Adrenal gland (tissue), 9 donors: ENCODE measurements at regions not wholly inside any gene's neighbourhood (a gene's known extent, or its start where the extent isn't known, plus 50 kb on each side); places are given as distances from the start of the nearest gene placed in this dataset.

ENCODE experiments used
- DNase-seq, 7 donors: peaks; one replicate each; pipeline ENCODE4 v3.0.0-alpha.2; 2019 to 2020
- H3K27ac ChIP-seq, 5 donors: fragments of 200-600 bp; sonication (generic) in 4 of 5; 1 replicate in 3 of 5; 2 replicates in 2 of 5; pipeline versions ENCODE4 v1.5.1 to v1.8.0; 2016 to 2020; ENCODE audit warnings: mild to moderate bottlenecking in 1 of 5
- H3K27me3 ChIP-seq: fragments of 200-600 bp; 2 replicates; pipeline ENCODE4 v1.8.0; 2021
- H3K36me3 ChIP-seq, 2 donors: fragments of 200-600 bp; replicated peaks in 1 of 2; 1 replicate in 1 of 2; 2 replicates in 1 of 2; pipeline versions ENCODE4 v1.5.1 to v1.8.0; 2018 to 2022
- H3K4me1 ChIP-seq, 2 donors: fragments of 200-600 bp; replicated peaks in 1 of 2; 1 replicate in 1 of 2; 2 replicates in 1 of 2; pipeline versions ENCODE4 v1.5.1 to v1.8.0; 2018 to 2021
- H3K4me3 ChIP-seq, 4 donors: fragments of 200-600 bp; sonication (generic) in 3 of 4; one replicate each; pipeline ENCODE4 v1.5.1; 2016 to 2018
- H3K9me3 ChIP-seq, 3 donors: fragments of 200-600 bp; sonication (generic) in 1 of 3; replicated peaks in 1 of 3; 1 replicate in 2 of 3; 2 replicates in 1 of 3; pipeline versions ENCODE4 v1.5.1 to v1.8.0; 2016 to 2021
- POLR2A ChIP-seq, 2 donors: fragments of 450-650 bp; IDR thresholded peaks; one replicate each; pipeline ENCODE4 v1.6.1; 2017; ENCODE audit warnings: antibody characterized with exemption in 2 of 2, mild to moderate bottlenecking in 2 of 2, moderate library complexity in 1 of 2
- whole genome bisulfite sequencing, 4 donors: extraction: QIAGEN DNeasy Blood & Tissue Kit in 2 of 4; methylation state at CpG; one replicate each; pipeline versions ENCODE4 v1.1.5 to v1.1.7; 2013 to 2017; 5-methylcytosine and 5-hydroxymethylcytosine counted together
- intact Hi-C, 2 donors: fragments of 100-400 bp; cut with DNase I; formaldehyde crosslinking; loops; one replicate each; pipeline versions ENCODE4 v1.14.1 to v1.15.0; 2022 to 2023
- TF ChIP-seq, protein P1 (sequence below), 6 experiments: fragments of 450-650 bp in 4 of 6; fragments of 200-600 bp in 2 of 6; sonication (generic) in 1 of 6; IDR thresholded peaks; 1 replicate in 5 of 6; 2 replicates in 1 of 6; pipeline versions ENCODE4 v1.5.1 to v1.8.0; 2016 to 2021; ENCODE audit warnings: antibody characterized with exemption in 6 of 6, mild to moderate bottlenecking in 2 of 6, moderate library complexity in 1 of 6
- donor health status: healthy with polysubstance abuse.
- donor health status: Bipolar disorder and iron deficiency.
- donor health status: DM: yes; HTN: yes; CAD: no.
- donor health status: DM: no; HTN: no; CAD: no.
- donor health status: DM: no; HTN: no; CAD: no.

DNA sequence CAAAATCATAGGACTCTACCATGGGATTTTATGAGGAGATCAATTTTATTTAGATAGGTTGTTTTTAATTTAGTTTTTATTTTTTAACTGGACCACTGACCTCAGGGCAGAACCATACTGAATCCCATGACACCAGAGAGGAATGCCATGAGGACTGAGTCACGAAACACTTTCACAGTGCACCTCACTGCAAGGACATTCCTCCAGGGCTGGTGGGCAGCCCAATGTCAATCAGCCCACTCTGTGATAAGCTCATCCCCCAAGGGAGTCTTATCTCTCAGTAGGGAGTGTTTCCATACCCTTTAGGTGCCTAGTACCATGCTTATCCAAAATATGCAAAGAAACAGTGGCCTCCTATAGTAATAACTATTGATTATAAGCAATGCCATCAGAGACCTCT is 224.5 kb upstream of the CDH6 start:
- intact Hi-C loops = no loop called here

DNA sequence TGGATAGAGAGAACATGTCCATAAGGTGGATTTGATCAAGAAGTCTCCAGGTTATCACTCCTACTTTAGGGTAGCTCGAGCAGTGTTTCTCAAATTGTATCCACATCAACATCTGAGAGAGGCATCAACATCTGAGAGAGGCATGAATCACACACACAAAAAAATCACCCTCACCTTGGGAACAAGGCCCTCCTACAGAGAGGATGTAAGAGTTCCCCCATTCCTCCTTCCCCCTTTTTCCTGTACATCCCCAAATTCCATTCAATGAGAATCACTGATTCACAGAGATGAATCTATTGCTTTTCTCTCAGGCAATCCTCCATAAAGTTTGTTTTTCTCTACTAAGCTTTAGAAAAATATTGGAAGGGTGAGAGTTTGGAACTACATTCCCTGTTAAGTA is 233.4 kb upstream of the CDH6 start:
- no peak for DNase-seq
- H3K27ac ChIP-seq = no peak overlapping the region
- TF ChIP-seq, protein P1, sequence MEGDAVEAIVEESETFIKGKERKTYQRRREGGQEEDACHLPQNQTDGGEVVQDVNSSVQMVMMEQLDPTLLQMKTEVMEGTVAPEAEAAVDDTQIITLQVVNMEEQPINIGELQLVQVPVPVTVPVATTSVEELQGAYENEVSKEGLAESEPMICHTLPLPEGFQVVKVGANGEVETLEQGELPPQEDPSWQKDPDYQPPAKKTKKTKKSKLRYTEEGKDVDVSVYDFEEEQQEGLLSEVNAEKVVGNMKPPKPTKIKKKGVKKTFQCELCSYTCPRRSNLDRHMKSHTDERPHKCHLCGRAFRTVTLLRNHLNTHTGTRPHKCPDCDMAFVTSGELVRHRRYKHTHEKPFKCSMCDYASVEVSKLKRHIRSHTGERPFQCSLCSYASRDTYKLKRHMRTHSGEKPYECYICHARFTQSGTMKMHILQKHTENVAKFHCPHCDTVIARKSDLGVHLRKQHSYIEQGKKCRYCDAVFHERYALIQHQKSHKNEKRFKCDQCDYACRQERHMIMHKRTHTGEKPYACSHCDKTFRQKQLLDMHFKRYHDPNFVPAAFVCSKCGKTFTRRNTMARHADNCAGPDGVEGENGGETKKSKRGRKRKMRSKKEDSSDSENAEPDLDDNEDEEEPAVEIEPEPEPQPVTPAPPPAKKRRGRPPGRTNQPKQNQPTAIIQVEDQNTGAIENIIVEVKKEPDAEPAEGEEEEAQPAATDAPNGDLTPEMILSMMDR (IDR thresholded peaks at IDR 0.05) = no peak
- no peak for TF ChIP-seq POLR2A (IDR thresholded peaks at IDR 0.05)
- no peaks in the 10 kb centered on the region for H3K4me1 ChIP-seq
- H3K9me3 ChIP-seq = no peaks in the 10 kb centered on the region
- intact Hi-C loops = no loop called here
- no peaks in the 10 kb centered on the region for H3K27me3 ChIP-seq
- 46 to 71% (median 65%) methylated on average over 1 of the region's 1 CpG for WGBS, 4 donors
- no peak overlapping the region for H3K4me3 ChIP-seq
- no peaks in the 10 kb centered on the region for H3K36me3 ChIP-seq

More for the DNA sequence above, 224.5 kb upstream of the CDH6 start:
- no peaks in the 10 kb centered on the region for H3K4me1 ChIP-seq
- no peaks in the 10 kb centered on the region for H3K9me3 ChIP-seq
- no peak overlapping the region for H3K4me3 ChIP-seq
- no peak for DNase-seq
- H3K27ac ChIP-seq = no peak overlapping the region
- H3K27me3 ChIP-seq = no peaks in the 10 kb centered on the region
- WGBS, 4 donors = 50 to 77% (median 66%) methylated on average over 1 of the region's 1 CpG
- no peaks in the 10 kb centered on the region for H3K36me3 ChIP-seq
- no peak for TF ChIP-seq POLR2A (IDR thresholded peaks at IDR 0.05)
- TF ChIP-seq, protein P1 (IDR thresholded peaks at IDR 0.05) = no peak

DNA sequence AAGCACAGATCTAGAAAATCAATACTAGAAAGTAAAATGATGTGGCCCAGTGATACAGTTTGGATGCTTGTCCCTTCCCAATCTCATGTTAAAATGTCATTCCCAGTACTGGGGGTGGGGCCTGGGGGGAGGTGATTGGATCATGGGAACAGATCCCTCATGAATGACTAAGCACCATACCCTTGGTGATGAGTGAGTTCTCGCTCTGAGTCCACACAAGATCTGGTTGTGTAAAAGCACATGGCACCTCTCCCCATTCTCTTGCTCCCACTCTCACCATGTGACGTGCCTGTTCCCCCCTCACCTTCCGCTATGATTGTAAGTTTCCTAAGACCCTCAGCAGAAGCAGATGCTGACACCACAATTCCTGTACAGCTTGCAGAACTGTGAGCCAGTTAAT is 234.2 kb upstream of the CDH6 start:
- DNase-seq = no peak
- H3K27me3 ChIP-seq = no peaks in the 10 kb centered on the region
- H3K4me1 ChIP-seq = no peaks in the 10 kb centered on the region
- intact Hi-C loops = no loop called here
- no peak for TF ChIP-seq POLR2A (IDR thresholded peaks at IDR 0.05)
- TF ChIP-seq, protein P1 (IDR thresholded peaks at IDR 0.05) = no peak
- no peak overlapping the region for H3K4me3 ChIP-seq
- no peaks in the 10 kb centered on the region for H3K36me3 ChIP-seq
- no peak overlapping the region for H3K27ac ChIP-seq
- WGBS, 4 donors = 70 to 84% (median 76%) methylated on average over 3 of the region's 3 CpGs
- no peaks in the 10 kb centered on the region for H3K9me3 ChIP-seq

DNA sequence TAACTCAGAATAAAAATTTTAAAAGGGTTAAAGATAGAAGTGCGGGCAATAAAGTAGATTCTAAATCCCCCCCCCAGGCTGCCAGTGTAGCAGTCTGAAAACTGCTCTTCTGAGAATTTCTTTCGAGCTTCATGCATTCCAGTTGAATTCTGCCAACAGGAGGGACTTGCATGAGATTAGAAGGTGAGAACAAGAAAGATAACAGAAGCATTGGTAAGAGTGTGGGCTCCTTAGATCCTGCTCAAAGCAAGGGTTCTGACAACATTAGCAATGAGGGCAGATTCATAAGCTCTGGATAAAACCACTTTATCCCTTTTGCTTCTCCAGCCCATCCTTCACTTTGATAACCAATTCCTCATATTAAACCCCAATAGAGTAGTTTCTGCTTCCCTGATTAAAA is 235.9 kb upstream of the CDH6 start:
- H3K9me3 ChIP-seq = no peaks in the 10 kb centered on the region
- no peaks in the 10 kb centered on the region for H3K27me3 ChIP-seq
- no peak for TF ChIP-seq POLR2A (IDR thresholded peaks at IDR 0.05)
- TF ChIP-seq, protein P1 (IDR thresholded peaks at IDR 0.05) = no peak
- H3K36me3 ChIP-seq = no peaks in the 10 kb centered on the region
- 51 to 66% (median 58%) methylated on average over 2 of the region's 2 CpGs for WGBS, 4 donors
- H3K4me1 ChIP-seq = no peaks in the 10 kb centered on the region
- H3K4me3 ChIP-seq = no peak overlapping the region
- H3K27ac ChIP-seq = no peak overlapping the region
- intact Hi-C loops = no loop called here
- no peak for DNase-seq
